K562 (cell line): ENCODE measurements at regions not wholly inside any gene's neighbourhood (a gene's known extent, or its start where the extent isn't known, plus 50 kb on each side); places are given as distances from the start of the nearest gene placed in this dataset.

Source experiments
- ATAC-seq: fragments of 200-7000 bp; cut with Tn5 transposase; 3 replicates; pipeline ENCODE4 v1.9.1; 2020; ENCODE audit warnings: moderate library complexity
- BruUV-seq: library from RNA; stranded (reverse); fragments of 400-500 nt; replicated peaks from 2 replicates; lab custom pipeline; 2021; lab: Mats Ljungman, UMichigan
- CTCF ChIA-PET: fragments of 300-600 bp; formaldehyde crosslinking; extraction: SDS; loops from one replicate; lab custom pipeline; 2021; ENCODE audit warnings: low intra/inter-chr PET ratio; lab: Yijun Ruan, JAX
- POLR2A ChIA-PET: fragments of 300-600, 350-650 bp; sonication (Branson Sonifier 250); formaldehyde crosslinking; extraction: SDS; loops from one replicate; lab custom pipeline; 2021; ENCODE audit warnings: antibody characterized with exemption, inconsistent platforms; lab: Yijun Ruan, JAX
- DNase-seq, 4 experiments: peaks; one replicate each; pipeline versions ENCODE4 v3.0.0 to v3.0.0-alpha.2; 2011 to 2018; ENCODE audit warnings: low spot score in 3 of 4, mixed read lengths in 3 of 4; ENCODE audit errors: extremely low read depth in 1 of 4
- FAIRE-seq: peaks from 2 replicates; lab custom pipeline; 2011; peaks lifted over from hg19 to GRCh38; lab: Jason Lieb, UNC
- H2AFZ ChIP-seq: 2 replicates; pipeline ENCODE4 v1.6.0; 2011; ENCODE audit warnings: low read depth, low read length, control low read depth, inconsistent platforms
- H3K27ac ChIP-seq: fragments of 200-600 bp; 3 replicates; pipeline ENCODE4 v1.8.0; 2011; ENCODE audit warnings: low read depth, mild to moderate bottlenecking, control low read depth, inconsistent platforms, low read length, moderate library complexity, mixed read lengths; ENCODE audit errors: extremely low read depth
- H3K27me3 ChIP-seq, 2 experiments: fragments of 300-600 bp in 1 of 2; 2 replicates in 1 of 2; 3 replicates in 1 of 2; pipeline versions ENCODE4 v1.6.0 to v1.8.0; 2011; ENCODE audit warnings: inconsistent platforms in 2 of 2, low read length in 2 of 2, mild to moderate bottlenecking in 1 of 2, mixed read lengths in 1 of 2, moderate library complexity in 1 of 2; ENCODE audit not compliant: control insufficient read depth in 2 of 2, insufficient read depth in 2 of 2
- H3K36me3 ChIP-seq: fragments of 300-600 bp; 3 replicates; pipeline ENCODE4 v1.8.0; 2011; ENCODE audit warnings: mild to moderate bottlenecking, low read length, inconsistent platforms; ENCODE audit not compliant: control insufficient read depth, insufficient read depth
- H3K4me1 ChIP-seq, 2 experiments: fragments of 200-600 bp in 1 of 2; replicated peaks in 1 of 2; 2 replicates in 1 of 2; 3 replicates in 1 of 2; pipeline versions ENCODE4 v1.5.1 to v1.8.0; 2011; ENCODE audit warnings: inconsistent platforms in 2 of 2, low read length in 2 of 2, mild to moderate bottlenecking in 1 of 2, mixed read lengths in 1 of 2, moderate library complexity in 1 of 2; ENCODE audit not compliant: control insufficient read depth in 2 of 2, insufficient read depth in 2 of 2
- H3K4me2 ChIP-seq: 2 replicates; pipeline ENCODE4 v1.6.1; 2011; ENCODE audit warnings: low read length, control low read depth, inconsistent platforms, mixed read lengths; ENCODE audit not compliant: insufficient read depth
- H3K4me3 ChIP-seq: fragments of 200-600 bp; sonication (generic), shearing (Covaris generic); 2 replicates; pipeline ENCODE4 v1.5.1; 2016; ENCODE audit warnings: control low read depth, inconsistent platforms
- H3K79me2 ChIP-seq: fragments of 200-600 bp; 3 replicates; pipeline ENCODE4 v1.8.0; 2011; ENCODE audit warnings: low read length, inconsistent platforms; ENCODE audit not compliant: control insufficient read depth, insufficient read depth
- H3K9ac ChIP-seq, 2 experiments: 2 replicates each; pipeline versions ENCODE4 v1.6.0 to v1.6.1; 2011; ENCODE audit warnings: low read depth in 2 of 2, low read length in 2 of 2, control low read depth in 1 of 2, inconsistent platforms in 1 of 2, mild to moderate bottlenecking in 1 of 2, mixed read lengths in 1 of 2; ENCODE audit not compliant: insufficient read depth in 1 of 2
- H3K9me1 ChIP-seq: one replicate; pipeline ENCODE4 v1.6.0; 2011; ENCODE audit warnings: inconsistent platforms, mild to moderate bottlenecking, low read length, moderate library complexity; ENCODE audit not compliant: control insufficient read depth, insufficient read depth
- H3K9me3 ChIP-seq: replicated peaks from 2 replicates; pipeline ENCODE4 v1.5.1; 2011; ENCODE audit warnings: low read depth, low read length, inconsistent platforms; ENCODE audit not compliant: control insufficient read depth, insufficient read depth
- H4K20me1 ChIP-seq: replicated peaks from 2 replicates; pipeline ENCODE4 v1.6.1; 2011; ENCODE audit warnings: low read length, inconsistent platforms, mixed read lengths; ENCODE audit not compliant: control insufficient read depth, insufficient read depth
- ARHGAP35 ChIP-seq: fragments of 450-650 bp; IDR thresholded peaks from 2 replicates; pipeline ENCODE4 v1.6.1; 2018; ENCODE audit not compliant: partially characterized antibody
- BDP1 ChIP-seq: IDR thresholded peaks from 3 replicates; pipeline ENCODE4 v1.6.1; 2011; ENCODE audit not compliant: insufficient read length, insufficient read depth
- HNRNPL ChIP-seq: fragments of 200-400 bp; formaldehyde crosslinking; IDR thresholded peaks from 2 replicates; pipeline ENCODE4 v1.6.1; 2017; ENCODE audit warnings: low read depth, mild to moderate bottlenecking, low read length
- KAT8 ChIP-seq: fragments of 450-650 bp; IDR thresholded peaks from 2 replicates; pipeline ENCODE4 v1.6.1; 2016; ENCODE audit warnings: low read depth, mild to moderate bottlenecking
- MYNN ChIP-seq, 2 experiments: sonication (generic); formaldehyde crosslinking in 1 of 2; IDR thresholded peaks; 2 replicates each; pipeline versions ENCODE4 v1.5.0 to v1.6.1; 2016 to 2020; ENCODE audit warnings: antibody characterized with exemption in 1 of 2, missing genetic modification reagents in 1 of 2
- NCOA4 ChIP-seq: fragments of 450-650 bp; IDR thresholded peaks from 2 replicates; pipeline ENCODE4 v1.6.1; 2018; ENCODE audit warnings: mild to moderate bottlenecking; ENCODE audit not compliant: partially characterized antibody
- NFIC ChIP-seq: fragments of 450-650 bp; IDR thresholded peaks from 2 replicates; pipeline ENCODE4 v1.6.1; 2017; ENCODE audit warnings: mild to moderate bottlenecking, inconsistent platforms
- TAF7 ChIP-seq: fragments of 450-650 bp; IDR thresholded peaks from 2 replicates; pipeline ENCODE4 v1.6.1; 2016; ENCODE audit warnings: missing genetic modification characterization, missing compliant biosample characterization
- TBP ChIP-seq: optimal IDR thresholded peaks from 2 replicates; pipeline ENCODE3; 2011; ENCODE audit warnings: low read depth, low read length, improper control_type of control experiment
- ZBTB49 ChIP-seq: sonication (generic); formaldehyde crosslinking; IDR thresholded peaks from 2 replicates; pipeline ENCODE4 v1.8.0; 2022; ENCODE audit warnings: missing genetic modification reagents, mild to moderate bottlenecking, borderline replicate concordance
- ZNF174 ChIP-seq: fragments of 250-450 bp; sonication (Bioruptor Pico); IDR thresholded peaks from 2 replicates; pipeline ENCODE4 v1.4.0; 2020; ENCODE audit warnings: mild to moderate bottlenecking
- WGBS: fragments of 100-300 bp; shearing (Covaris generic); methylation state at CpG from one replicate; pipeline ENCODE4 v1.1.6; 2016; ENCODE audit warnings: low coverage, mixed read lengths; ENCODE audit not compliant: insufficient coverage; ENCODE audit errors: missing lambda C conversion rate; 5-methylcytosine and 5-hydroxymethylcytosine counted together
- in situ Hi-C: fragments of 300-500 bp; cut with MboI; formaldehyde crosslinking; loops from 4 replicates; pipeline ENCODE4 v1.15.0; 2018; ENCODE audit warnings: inconsistent platforms, mixed read lengths
- intact Hi-C: fragments of 100-400 bp; cut with micrococcal nuclease; formaldehyde crosslinking; loops from 2 replicates; pipeline ENCODE4 v1.14.2; 2022
- TF ChIP-seq, protein P1 (sequence below): fragments of 150-350 bp; conservative IDR thresholded peaks from 2 replicates; pipeline ENCODE4 v1.6.1; 2014; ENCODE audit warnings: low read length

- POLR2A ChIA-PET = no interaction called here
- no peak for FAIRE-seq
- H3K27ac ChIP-seq = no peak overlapping the region
- TF ChIP-seq TAF7 = no peak
- TF ChIP-seq ZNF174 = no peak
- TF ChIP-seq NCOA4 = no peak
- TF ChIP-seq NFIC = peak; percentile 53
- TF ChIP-seq, all 486 proteins: peak for 1
- CTCF ChIA-PET = no interaction called here
- Histone ChIP-seq H3K36me3 (no peaks in the 10 kb centered on the region), H2AFZ (no peak overlapping the region), H3K4me2 (no peak overlapping the region), H3K4me3 (no peak overlapping the region), H3K27me3 (no peaks in the 10 kb centered on the region), H3K9me3 (no peaks in the 10 kb centered on the region), H4K20me1 (no peaks in the 10 kb centered on the region), H3K4me1 (no peaks in the 10 kb centered on the region), H3K9me1 (no peaks in the 10 kb centered on the region), H3K9ac (no peak overlapping the region), H3K79me2 (no peaks in the 10 kb centered on the region)
- WGBS = 0% methylated on average over 2 of the region's 2 CpGs
- BruUV-seq = no TSS peak
- intact Hi-C loops (no loop called here), in situ Hi-C loops (no loop called here)
- no peak for ATAC-seq
- DNase-seq = no peak
Measured at GRCh38 chr2:60246583-60246982, 306.9 kb downstream of the BCL11A start.

GRCh38 chr2:60234274-60234986, 319.0 kb downstream of the BCL11A start:
- no peak overlapping the region for H2AFZ ChIP-seq
- intact Hi-C loops (no loop called here), in situ Hi-C loops (no loop called here)
- H3K79me2 ChIP-seq = no peaks in the 10 kb centered on the region
- no peak overlapping the region for H3K4me2 ChIP-seq
- no peaks in the 10 kb centered on the region for H3K27me3 ChIP-seq
- no peaks in the 10 kb centered on the region for H3K4me1 ChIP-seq
- no peaks in the 10 kb centered on the region for H4K20me1 ChIP-seq
- no peak for DNase-seq
- H3K9ac ChIP-seq = no peak overlapping the region
- FAIRE-seq = no peak
- H3K9me3 ChIP-seq = no peaks in the 10 kb centered on the region
- WGBS = 0% methylated on average over 6 of the region's 6 CpGs
- H3K36me3 ChIP-seq = no peaks in the 10 kb centered on the region
- no peak for ATAC-seq
- ChIA-PET CTCF (no interaction called here), POLR2A (no interaction called here)
- BruUV-seq = no TSS peak
- no peaks in the 10 kb centered on the region for H3K9me1 ChIP-seq
- H3K27ac ChIP-seq = no peak overlapping the region
- H3K4me3 ChIP-seq = no peak overlapping the region
- TF ChIP-seq TBP = no peak
- no peak for TF ChIP-seq ARHGAP35
- TF ChIP-seq HNRNPL = no peak
- no peak for TF ChIP-seq KAT8
- TF ChIP-seq BDP1 = no peak
- TF ChIP-seq ZBTB49 = no peak
- TF ChIP-seq MYNN (IDR thresholded peaks at IDR 0.05) = no peak
- no peak for TF ChIP-seq MYNN (CRISPR knock-in tag; IDR thresholded peaks at IDR 0.05)
- TF ChIP-seq, protein P1, sequence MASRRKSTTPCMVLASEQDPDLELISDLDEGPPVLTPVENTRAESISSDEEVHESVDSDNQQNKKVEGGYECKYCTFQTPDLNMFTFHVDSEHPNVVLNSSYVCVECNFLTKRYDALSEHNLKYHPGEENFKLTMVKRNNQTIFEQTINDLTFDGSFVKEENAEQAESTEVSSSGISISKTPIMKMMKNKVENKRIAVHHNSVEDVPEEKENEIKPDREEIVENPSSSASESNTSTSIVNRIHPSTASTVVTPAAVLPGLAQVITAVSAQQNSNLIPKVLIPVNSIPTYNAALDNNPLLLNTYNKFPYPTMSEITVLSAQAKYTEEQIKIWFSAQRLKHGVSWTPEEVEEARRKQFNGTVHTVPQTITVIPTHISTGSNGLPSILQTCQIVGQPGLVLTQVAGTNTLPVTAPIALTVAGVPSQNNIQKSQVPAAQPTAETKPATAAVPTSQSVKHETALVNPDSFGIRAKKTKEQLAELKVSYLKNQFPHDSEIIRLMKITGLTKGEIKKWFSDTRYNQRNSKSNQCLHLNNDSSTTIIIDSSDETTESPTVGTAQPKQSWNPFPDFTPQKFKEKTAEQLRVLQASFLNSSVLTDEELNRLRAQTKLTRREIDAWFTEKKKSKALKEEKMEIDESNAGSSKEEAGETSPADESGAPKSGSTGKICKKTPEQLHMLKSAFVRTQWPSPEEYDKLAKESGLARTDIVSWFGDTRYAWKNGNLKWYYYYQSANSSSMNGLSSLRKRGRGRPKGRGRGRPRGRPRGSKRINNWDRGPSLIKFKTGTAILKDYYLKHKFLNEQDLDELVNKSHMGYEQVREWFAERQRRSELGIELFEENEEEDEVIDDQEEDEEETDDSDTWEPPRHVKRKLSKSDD = no peak
